Activated naive CD4-positive, alpha-beta T cell treated with anti-CD3 and anti-CD28 coated beads for 36 hours (primary cell): ENCODE measurements at regions not wholly inside any gene's neighbourhood (a gene's known extent, or its start where the extent isn't known, plus 50 kb on each side); places are given as distances from the start of the nearest gene placed in this dataset.

Experiments
- CTCF ChIA-PET: fragments of 350-600 bp; sonication (Branson Sonifier 250); formaldehyde crosslinking; loops from one replicate; lab custom pipeline; 2021; ENCODE audit warnings: antibody characterized with exemption; lab: Charles Lee
- DNase-seq: peaks from one replicate; pipeline ENCODE4 v3.0.0-alpha.2; 2020
- H3K27ac Mint-ChIP-seq: one replicate; pipeline ENCODE4 v1.8.0; 2021; ENCODE audit warnings: mild to moderate bottlenecking, mixed read lengths
- H3K27me3 Mint-ChIP-seq: one replicate; pipeline ENCODE4 v1.8.0; 2021; ENCODE audit warnings: low read depth, mixed read lengths
- H3K36me3 Mint-ChIP-seq: one replicate; pipeline ENCODE4 v1.8.0; 2021; ENCODE audit warnings: low read depth, mixed read lengths
- H3K4me1 Mint-ChIP-seq: one replicate; pipeline ENCODE4 v1.8.0; 2021; ENCODE audit warnings: low read depth, mixed read lengths
- H3K4me3 Mint-ChIP-seq: one replicate; pipeline ENCODE4 v1.8.0; 2021; ENCODE audit warnings: mild to moderate bottlenecking, moderate library complexity, mixed read lengths
- H3K9me3 Mint-ChIP-seq: one replicate; pipeline ENCODE4 v1.8.0; 2021; ENCODE audit warnings: mixed read lengths
- intact Hi-C: fragments of 100-400 bp; cut with micrococcal nuclease; formaldehyde crosslinking; loops from one replicate; pipeline ENCODE4 v1.15.1; 2023

- H3K36me3 Mint-ChIP-seq, result no peaks in the 10 kb centered on the region
- H3K27me3 Mint-ChIP-seq, result no peaks in the 10 kb centered on the region
- H3K9me3 Mint-ChIP-seq, result no peaks in the 10 kb centered on the region
- intact Hi-C loops, result no loop called here
- no peak for DNase-seq
- H3K4me1 Mint-ChIP-seq, result no peaks in the 10 kb centered on the region
- CTCF ChIA-PET, result interaction anchor here (0.7 to 2.1 kb wide), 2 partner anchors 9 to 18 kb away, joined by 3 to 5 read pairs; no protein-coding TSS in a partner anchor
- no peak overlapping the region for H3K27ac Mint-ChIP-seq
- no peak overlapping the region for H3K4me3 Mint-ChIP-seq
Measured at GRCh38 chr13:30103161-30103840, 204.1 kb downstream of the KATNAL1 start.

DNA sequence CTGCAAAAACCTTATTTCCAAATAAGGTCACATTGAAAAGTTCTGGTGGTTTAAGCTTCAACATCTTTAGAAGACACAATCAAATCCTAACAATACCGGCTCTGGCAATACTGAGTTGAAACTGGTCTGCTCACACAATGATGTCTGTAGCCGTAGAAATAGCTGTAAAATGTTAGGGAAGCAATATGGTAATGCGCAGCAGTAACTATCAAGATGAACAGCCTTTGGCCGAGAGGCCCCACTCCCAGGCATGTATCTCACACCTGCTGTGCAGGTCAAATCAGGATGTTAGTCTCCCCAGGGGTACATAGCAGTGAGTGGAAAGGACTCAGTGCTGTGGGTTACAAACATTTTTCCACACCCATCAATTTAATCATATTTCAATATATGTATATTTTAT lies 207.1 kb downstream of the KATNAL1 start:
- Mint-ChIP-seq H3K9me3 (no peaks in the 10 kb centered on the region), H3K4me1 (no peaks in the 10 kb centered on the region), H3K27ac (no peak overlapping the region), H3K4me3 (no peak overlapping the region), H3K36me3 (no peaks in the 10 kb centered on the region), H3K27me3 (no peaks in the 10 kb centered on the region)
- intact Hi-C loops, result no loop called here
- CTCF ChIA-PET, result no interaction called here
- no peak for DNase-seq

DNA sequence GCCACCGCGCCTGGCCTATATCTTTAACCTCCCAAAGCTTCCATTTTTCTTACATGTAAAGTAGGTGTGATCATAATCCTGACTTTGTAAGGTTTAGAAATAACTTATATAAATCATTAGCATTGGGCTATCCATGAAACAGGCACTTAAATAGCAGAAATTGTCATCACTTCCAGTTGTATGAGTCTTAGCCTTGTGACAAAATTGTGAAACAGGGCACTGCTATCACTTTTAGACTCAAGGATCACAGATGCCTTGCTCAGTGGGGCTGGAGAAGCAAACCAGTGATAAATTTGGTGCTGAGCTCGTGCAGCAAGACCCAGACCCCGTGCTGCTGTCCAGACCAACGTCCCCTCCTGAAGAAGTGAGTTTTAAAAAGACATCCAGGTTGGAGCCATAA lies 209.7 kb downstream of the KATNAL1 start:
- Mint-ChIP-seq H3K27ac (no peak overlapping the region), H3K4me3 (no peak overlapping the region), H3K36me3 (no peaks in the 10 kb centered on the region), H3K9me3 (no peaks in the 10 kb centered on the region), H3K27me3 (no peaks in the 10 kb centered on the region), H3K4me1 (no peaks in the 10 kb centered on the region)
- CTCF ChIA-PET, result interaction anchor here (0.6 to 2.0 kb wide), 2 partner anchors 15 to 709 kb away, joined by 3 to 5 read pairs; no protein-coding TSS in a partner anchor
- DNase-seq, result no peak
- intact Hi-C loops, result no loop called here

- CTCF ChIA-PET, result interaction anchor here (0.6 kb wide), 1 partner anchor 710 kb away, joined by 3 read pairs; no protein-coding TSS in a partner anchor
- no peak overlapping the region for H3K27ac Mint-ChIP-seq
Measured at GRCh38 chr13:30097089-30097488, 210.3 kb downstream of the KATNAL1 start.

GRCh38 chr13:30094015-30094414 lies 213.3 kb downstream of the KATNAL1 start:
- CTCF ChIA-PET, result no interaction called here
- Mint-ChIP-seq H3K27ac (no peak overlapping the region), H3K36me3 (no peaks in the 10 kb centered on the region), H3K4me1 (no peaks in the 10 kb centered on the region), H3K9me3 (no peaks in the 10 kb centered on the region), H3K4me3 (no peak overlapping the region), H3K27me3 (no peaks in the 10 kb centered on the region)
- no peak for DNase-seq
- intact Hi-C loops, result no loop called here

More at GRCh38 chr13:30097089-30097488, 210.3 kb downstream of the KATNAL1 start:
- no peaks in the 10 kb centered on the region for H3K4me1 Mint-ChIP-seq
- intact Hi-C loops, result no loop called here
- H3K4me3 Mint-ChIP-seq, result no peak overlapping the region
- peak; percentile 12 for DNase-seq
- H3K36me3 Mint-ChIP-seq, result no peaks in the 10 kb centered on the region
- no peaks in the 10 kb centered on the region for H3K9me3 Mint-ChIP-seq
- no peaks in the 10 kb centered on the region for H3K27me3 Mint-ChIP-seq

- intact Hi-C loops, result no loop called here
- Mint-ChIP-seq H3K36me3 (no peaks in the 10 kb centered on the region), H3K4me3 (no peak overlapping the region), H3K9me3 (no peaks in the 10 kb centered on the region), H3K27ac (no peak overlapping the region), H3K27me3 (no peaks in the 10 kb centered on the region), H3K4me1 (no peaks in the 10 kb centered on the region)
- no peak for DNase-seq
- CTCF ChIA-PET, result no interaction called here
Measured at GRCh38 chr13:30093236-30093635, 214.1 kb downstream of the KATNAL1 start.

DNA sequence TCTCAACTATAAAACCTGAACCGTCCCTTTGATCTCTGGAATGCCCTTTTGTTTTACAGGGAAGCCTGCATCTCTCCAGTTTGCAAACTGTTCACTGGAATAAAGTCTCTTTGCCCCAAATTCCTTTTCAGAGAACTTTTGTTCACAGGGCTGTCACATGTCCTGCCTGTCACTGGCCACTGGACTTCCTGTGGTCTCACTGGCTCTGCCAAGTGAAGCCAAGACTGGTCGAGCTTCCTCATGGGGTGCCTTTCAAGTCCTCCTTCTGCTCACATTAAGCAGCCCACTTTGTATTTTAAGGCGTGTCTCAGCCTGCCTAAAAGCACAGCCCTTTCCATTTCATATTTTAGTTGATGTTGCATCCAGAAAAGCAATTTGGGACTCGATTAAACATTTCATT lies 215.7 kb downstream of the KATNAL1 start:
- intact Hi-C loops, result no loop called here

GRCh38 chr13:30091035-30091434 lies 216.3 kb downstream of the KATNAL1 start:
- no peak for DNase-seq
- intact Hi-C loops, result no loop called here
- Mint-ChIP-seq H3K36me3 (no peaks in the 10 kb centered on the region), H3K4me3 (no peak overlapping the region), H3K27me3 (no peaks in the 10 kb centered on the region), H3K4me1 (no peaks in the 10 kb centered on the region), H3K9me3 (no peaks in the 10 kb centered on the region), H3K27ac (no peak overlapping the region)
- CTCF ChIA-PET, result interaction anchor here (0.7 kb wide), 1 partner anchor 13 kb away, joined by 3 read pairs; no protein-coding TSS in a partner anchor

More for the DNA sequence above, 215.7 kb downstream of the KATNAL1 start:
- CTCF ChIA-PET, result interaction anchor here (0.7 kb wide), 1 partner anchor 13 kb away, joined by 3 read pairs; no protein-coding TSS in a partner anchor
- H3K9me3 Mint-ChIP-seq, result no peaks in the 10 kb centered on the region
- no peaks in the 10 kb centered on the region for H3K36me3 Mint-ChIP-seq
- no peaks in the 10 kb centered on the region for H3K4me1 Mint-ChIP-seq
- H3K27me3 Mint-ChIP-seq, result no peaks in the 10 kb centered on the region
- no peak overlapping the region for H3K27ac Mint-ChIP-seq
- no peak for DNase-seq
- H3K4me3 Mint-ChIP-seq, result no peak overlapping the region

- DNase-seq, result no peak
- Mint-ChIP-seq H3K9me3 (no peaks in the 10 kb centered on the region), H3K4me1 (no peaks in the 10 kb centered on the region), H3K4me3 (no peak overlapping the region), H3K27me3 (no peaks in the 10 kb centered on the region), H3K36me3 (no peaks in the 10 kb centered on the region), H3K27ac (no peak overlapping the region)
- CTCF ChIA-PET, result no interaction called here
- intact Hi-C loops, result no loop called here
Measured at GRCh38 chr13:30088312-30088855, 219.0 kb downstream of the KATNAL1 start.

- Mint-ChIP-seq H3K27me3 (no peaks in the 10 kb centered on the region), H3K4me1 (no peaks in the 10 kb centered on the region), H3K36me3 (no peaks in the 10 kb centered on the region), H3K9me3 (no peaks in the 10 kb centered on the region), H3K4me3 (no peak overlapping the region), H3K27ac (no peak overlapping the region)
- intact Hi-C loops, result no loop called here
- DNase-seq, result no peak
- CTCF ChIA-PET, result no interaction called here
Measured at GRCh38 chr13:30085087-30085486, 222.3 kb downstream of the KATNAL1 start.

GRCh38 chr13:30082391-30082790 lies 225.0 kb downstream of the KATNAL1 start:
- DNase-seq, result no peak
- CTCF ChIA-PET, result no interaction called here
- intact Hi-C loops, result no loop called here
- no peak overlapping the region for H3K4me3 Mint-ChIP-seq
- H3K36me3 Mint-ChIP-seq, result no peaks in the 10 kb centered on the region
- H3K4me1 Mint-ChIP-seq, result no peaks in the 10 kb centered on the region
- H3K27ac Mint-ChIP-seq, result no peak overlapping the region
- H3K9me3 Mint-ChIP-seq, result no peaks in the 10 kb centered on the region
- H3K27me3 Mint-ChIP-seq, result no peaks in the 10 kb centered on the region

DNA sequence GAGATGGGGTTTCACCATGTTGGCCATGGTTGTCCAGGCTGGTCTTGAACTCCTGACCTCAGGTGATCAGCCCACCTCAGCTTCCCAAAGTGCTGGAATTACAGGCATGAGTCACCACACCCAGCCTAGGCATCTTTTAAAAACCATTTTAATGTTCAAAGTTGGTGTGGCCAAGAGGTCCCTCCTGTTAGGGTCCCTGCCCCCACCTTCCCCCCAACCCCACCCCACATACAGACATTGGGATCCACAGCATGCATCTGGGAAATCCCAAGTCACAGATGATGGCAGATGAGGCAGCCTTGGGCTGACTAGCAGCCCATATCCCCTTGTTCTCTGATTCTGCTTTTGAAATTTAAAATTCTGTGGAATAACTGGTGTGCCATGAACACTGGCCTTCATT lies 226.0 kb downstream of the KATNAL1 start:
- CTCF ChIA-PET, result no interaction called here
- Mint-ChIP-seq H3K4me1 (no peaks in the 10 kb centered on the region), H3K9me3 (no peaks in the 10 kb centered on the region), H3K27ac (no peak overlapping the region), H3K4me3 (no peak overlapping the region), H3K27me3 (no peaks in the 10 kb centered on the region), H3K36me3 (no peaks in the 10 kb centered on the region)
- no peak for DNase-seq
- intact Hi-C loops, result no loop called here

GRCh38 chr13:30079501-30079900 lies 227.8 kb downstream of the KATNAL1 start:
- Mint-ChIP-seq H3K9me3 (no peaks in the 10 kb centered on the region), H3K27ac (no peak overlapping the region), H3K4me1 (no peaks in the 10 kb centered on the region), H3K36me3 (no peaks in the 10 kb centered on the region), H3K27me3 (no peaks in the 10 kb centered on the region), H3K4me3 (no peak overlapping the region)
- CTCF ChIA-PET, result interaction anchor here (0.7 to 1.9 kb wide), 4 partner anchors 65 to 311 kb away, joined by 3 to 4 read pairs (median 3); no protein-coding TSS in a partner anchor
- no peak for DNase-seq
- intact Hi-C loops, result no loop called here
